ENCODE measurements at regions not wholly inside any gene's neighbourhood (a gene's known extent, or its start where the extent isn't known, plus 50 kb on each side); places are given as distances from the start of the nearest gene placed in this dataset.

DNA sequence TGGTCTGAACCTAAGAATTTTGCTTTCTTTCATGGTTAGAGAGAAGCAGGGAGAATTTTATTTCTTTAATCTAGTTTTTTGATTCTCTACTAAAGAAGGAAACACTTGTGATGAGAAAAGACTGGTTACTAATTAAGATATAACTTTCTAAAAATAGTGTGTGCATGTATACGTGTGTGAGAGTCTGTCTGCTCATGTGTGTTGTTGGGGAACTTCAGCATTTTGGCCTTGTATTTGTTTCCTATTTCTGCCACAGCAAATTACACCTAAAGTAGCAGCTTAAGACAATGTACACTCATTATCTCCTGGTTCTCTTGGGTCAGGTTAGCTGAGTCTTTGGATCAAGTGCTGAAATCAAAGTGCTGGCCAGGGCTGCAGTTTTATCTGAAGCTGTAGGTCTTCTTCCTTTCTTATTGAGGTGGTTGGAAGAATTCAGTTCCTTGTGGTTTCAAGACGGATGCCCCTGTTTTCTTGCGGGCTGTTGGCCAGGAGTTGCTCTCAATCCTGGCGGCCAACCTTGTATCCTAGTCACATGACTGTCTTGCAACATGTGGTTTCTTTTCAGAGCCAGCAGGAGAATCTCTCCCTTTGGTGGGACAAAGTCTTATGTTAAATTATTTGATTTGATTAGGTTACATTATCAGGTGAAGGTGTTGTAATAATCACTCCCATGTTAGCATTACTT, 188.4 kb upstream of the CLNK start:
- no peak overlapping the region for H3K4me3 ChIP-seq (ENCODE audit: low read depth in 1 of 2, low read length in 2 of 2)
- 69 to 77% methylated on average over 4 of the region's 4 CpGs for WGBS, 2 donors
- H3K27me3 ChIP-seq (ENCODE audit: control insufficient read depth in 1 of 2, insufficient read depth in 2 of 2, low read length in 2 of 2), result no peaks in the 10 kb centered on the region
- no peaks in the 10 kb centered on the region for H3K4me1 ChIP-seq (ENCODE audit: control insufficient read depth in 2 of 2, insufficient read depth in 2 of 2, low read length in 1 of 2)
- no peak overlapping the region for H3K27ac ChIP-seq (ENCODE audit: low read depth in 2 of 2, low read length in 1 of 2)
- no peaks in the 10 kb centered on the region for H3K36me3 ChIP-seq (ENCODE audit: control insufficient read depth in 2 of 2, insufficient read depth in 2 of 2, low read length in 1 of 2)
- no peaks in the 10 kb centered on the region for H3K9me3 ChIP-seq (ENCODE audit: control insufficient read depth in 2 of 2, insufficient read depth in 1 of 2, low read depth in 1 of 2, low read length in 1 of 2)

DNA sequence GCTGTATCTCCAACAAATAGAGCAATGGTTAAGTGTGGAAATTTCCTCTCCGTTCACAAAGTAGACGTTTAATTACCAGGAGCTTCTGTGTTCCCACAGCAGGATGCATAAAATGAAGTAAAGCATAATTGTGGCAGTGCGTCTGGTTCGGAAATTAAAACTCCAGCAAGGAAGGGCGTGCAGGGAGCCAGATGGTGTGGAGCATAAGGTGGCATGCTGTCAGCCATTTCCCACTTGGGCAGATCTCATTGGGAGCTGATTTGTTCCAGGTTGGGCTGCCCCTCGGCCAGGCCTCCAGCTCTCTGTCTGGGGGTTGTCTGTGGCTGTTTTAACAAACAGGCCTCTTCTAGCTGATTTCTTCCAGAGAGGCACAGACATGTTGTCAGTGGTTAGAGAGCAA, 182.1 kb upstream of the CLNK start:
- Histone ChIP-seq H3K36me3 (ENCODE audit: control insufficient read depth in 2 of 2, insufficient read depth in 2 of 2, low read length in 1 of 2) (no peaks in the 10 kb centered on the region), H3K27me3 (ENCODE audit: control insufficient read depth in 1 of 2, insufficient read depth in 2 of 2, low read length in 2 of 2) (no peaks in the 10 kb centered on the region), H3K9me3 (ENCODE audit: control insufficient read depth in 2 of 2, insufficient read depth in 1 of 2, low read depth in 1 of 2, low read length in 1 of 2) (no peaks in the 10 kb centered on the region), H3K4me3 (ENCODE audit: low read depth in 1 of 2, low read length in 2 of 2) (no peak overlapping the region), H3K27ac (ENCODE audit: low read depth in 2 of 2, low read length in 1 of 2) (no peak overlapping the region), H3K4me1 (ENCODE audit: control insufficient read depth in 2 of 2, insufficient read depth in 2 of 2, low read length in 1 of 2) (no peaks in the 10 kb centered on the region)
- whole genome bisulfite sequencing, 2 donors, result 64 to 79% methylated on average over 6 of the region's 6 CpGs

DNA sequence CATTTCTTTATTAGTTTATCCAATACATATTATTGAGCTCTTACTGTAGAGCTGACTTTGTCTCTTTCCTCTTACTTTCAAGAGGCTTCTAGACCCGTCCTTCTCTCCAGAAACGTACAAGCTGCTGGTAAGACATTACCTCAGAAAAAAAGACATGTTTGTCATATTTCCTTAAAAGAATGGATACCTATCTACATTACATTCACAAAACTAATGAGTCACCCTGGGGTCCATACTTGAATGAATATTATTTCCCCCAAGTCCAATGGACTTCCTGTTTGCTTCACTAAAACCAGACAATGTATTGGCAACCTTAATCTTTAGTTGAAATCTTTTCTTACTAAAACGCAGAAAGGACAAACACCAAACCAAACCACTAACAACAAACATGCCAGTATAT, 176.5 kb upstream of the CLNK start:
- no peaks in the 10 kb centered on the region for H3K27me3 ChIP-seq (ENCODE audit: control insufficient read depth in 1 of 2, insufficient read depth in 2 of 2, low read length in 2 of 2)
- WGBS, 2 donors, result 46 to 59% methylated on average over 3 of the region's 3 CpGs
- H3K36me3 ChIP-seq (ENCODE audit: control insufficient read depth in 2 of 2, insufficient read depth in 2 of 2, low read length in 1 of 2), result no peaks in the 10 kb centered on the region
- H3K4me1 ChIP-seq (ENCODE audit: control insufficient read depth in 2 of 2, insufficient read depth in 2 of 2, low read length in 1 of 2), result no peaks in the 10 kb centered on the region
- H3K27ac ChIP-seq (ENCODE audit: low read depth in 2 of 2, low read length in 1 of 2), result no peak overlapping the region
- no peaks in the 10 kb centered on the region for H3K9me3 ChIP-seq (ENCODE audit: control insufficient read depth in 2 of 2, insufficient read depth in 1 of 2, low read depth in 1 of 2, low read length in 1 of 2)
- H3K4me3 ChIP-seq (ENCODE audit: low read depth in 1 of 2, low read length in 2 of 2), result no peak overlapping the region

DNA sequence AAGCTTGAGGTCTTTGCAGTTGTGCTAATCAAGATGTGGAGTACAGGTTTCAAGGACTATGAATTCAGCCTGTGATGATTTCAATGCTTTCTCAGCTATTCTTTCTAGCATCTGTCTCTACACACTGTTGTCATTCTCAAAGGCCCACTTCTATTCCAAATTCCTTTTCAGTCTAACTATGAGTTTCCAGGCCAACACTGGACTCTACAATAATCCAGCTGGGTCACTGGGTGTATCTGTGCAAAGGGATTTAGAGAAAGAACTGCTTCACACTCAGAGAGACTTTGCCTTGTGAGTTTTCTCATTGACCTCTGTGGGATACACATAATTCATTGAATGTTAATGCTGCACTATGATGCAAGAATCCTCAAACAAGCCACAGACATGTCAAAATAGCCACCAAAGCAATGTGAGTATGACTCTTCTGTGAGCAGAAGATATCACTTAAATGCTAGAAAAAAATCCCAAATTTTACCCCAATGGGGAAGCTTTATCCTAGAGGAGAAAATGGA, 171.8 kb upstream of the CLNK start:
- Histone ChIP-seq H3K27ac (ENCODE audit: low read depth in 2 of 2, low read length in 1 of 2) (no peak overlapping the region), H3K9me3 (ENCODE audit: control insufficient read depth in 2 of 2, insufficient read depth in 1 of 2, low read depth in 1 of 2, low read length in 1 of 2) (peaks cover 0 to 8% of the 10 kb centered on the region in 2 donors), H3K4me1 (ENCODE audit: control insufficient read depth in 2 of 2, insufficient read depth in 2 of 2, low read length in 1 of 2) (no peaks in the 10 kb centered on the region), H3K27me3 (ENCODE audit: control insufficient read depth in 1 of 2, insufficient read depth in 2 of 2, low read length in 2 of 2) (no peaks in the 10 kb centered on the region), H3K36me3 (ENCODE audit: control insufficient read depth in 2 of 2, insufficient read depth in 2 of 2, low read length in 1 of 2) (no peaks in the 10 kb centered on the region), H3K4me3 (ENCODE audit: low read depth in 1 of 2, low read length in 2 of 2) (no peak overlapping the region)

DNA sequence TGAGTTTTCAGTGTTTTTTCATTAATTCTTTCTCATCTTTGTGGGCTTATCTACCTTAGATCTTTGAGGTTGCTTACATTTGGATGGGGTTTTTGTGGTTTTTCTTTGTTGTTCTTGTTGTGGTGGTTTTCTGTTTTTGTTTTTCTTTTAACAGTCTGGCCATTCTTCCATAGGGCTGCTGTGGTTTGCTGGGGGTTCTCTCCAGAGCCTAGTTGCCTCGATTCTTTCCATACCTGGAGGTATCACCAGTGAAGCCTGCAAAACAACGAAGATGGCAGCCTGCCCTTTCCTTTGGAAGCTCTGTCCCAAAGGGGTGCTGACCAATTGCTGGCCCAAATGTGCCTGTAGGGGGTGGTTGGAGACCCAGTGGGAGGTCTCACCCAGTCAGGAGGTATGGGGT, 168.6 kb upstream of the CLNK start:
- Histone ChIP-seq H3K36me3 (ENCODE audit: control insufficient read depth in 2 of 2, insufficient read depth in 2 of 2, low read length in 1 of 2) (no peaks in the 10 kb centered on the region), H3K4me3 (ENCODE audit: low read depth in 1 of 2, low read length in 2 of 2) (no peak overlapping the region), H3K27me3 (ENCODE audit: control insufficient read depth in 1 of 2, insufficient read depth in 2 of 2, low read length in 2 of 2) (no peaks in the 10 kb centered on the region), H3K27ac (ENCODE audit: low read depth in 2 of 2, low read length in 1 of 2) (no peak overlapping the region), H3K4me1 (ENCODE audit: control insufficient read depth in 2 of 2, insufficient read depth in 2 of 2, low read length in 1 of 2) (no peaks in the 10 kb centered on the region), H3K9me3 (ENCODE audit: control insufficient read depth in 2 of 2, insufficient read depth in 1 of 2, low read depth in 1 of 2, low read length in 1 of 2) (peaks cover 0 to 8% of the 10 kb centered on the region in 2 donors)
- WGBS, 2 donors, result 75% methylated on average over 2 of the region's 2 CpGs

DNA sequence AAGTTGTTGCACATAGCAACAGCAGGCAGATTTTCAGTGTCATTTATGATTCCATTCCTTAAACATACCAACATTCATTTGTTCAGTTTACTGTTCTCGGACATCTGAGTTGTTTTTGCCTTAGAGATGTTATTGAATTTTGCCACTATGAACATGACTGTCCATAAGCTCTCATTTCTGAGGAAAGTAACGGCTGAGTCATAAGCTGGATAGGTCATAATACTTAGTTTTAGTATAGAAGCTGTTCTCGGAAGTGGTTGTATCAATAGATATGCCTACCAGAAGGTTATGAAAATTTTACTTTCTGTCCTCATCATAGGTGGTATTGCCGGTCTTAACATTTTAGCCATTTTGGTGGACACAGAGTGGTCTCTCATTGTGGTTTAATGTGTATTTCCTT, 157.1 kb upstream of the CLNK start:
- Histone ChIP-seq H3K27ac (ENCODE audit: low read depth in 2 of 2, low read length in 1 of 2) (no peak overlapping the region), H3K4me1 (ENCODE audit: control insufficient read depth in 2 of 2, insufficient read depth in 2 of 2, low read length in 1 of 2) (no peaks in the 10 kb centered on the region), H3K4me3 (ENCODE audit: low read depth in 1 of 2, low read length in 2 of 2) (no peak overlapping the region), H3K9me3 (ENCODE audit: control insufficient read depth in 2 of 2, insufficient read depth in 1 of 2, low read depth in 1 of 2, low read length in 1 of 2) (no peaks in the 10 kb centered on the region), H3K36me3 (ENCODE audit: control insufficient read depth in 2 of 2, insufficient read depth in 2 of 2, low read length in 1 of 2) (no peaks in the 10 kb centered on the region), H3K27me3 (ENCODE audit: control insufficient read depth in 1 of 2, insufficient read depth in 2 of 2, low read length in 2 of 2) (no peaks in the 10 kb centered on the region)
- 88 to 90% methylated on average over 4 of the region's 4 CpGs for WGBS, 2 donors

DNA sequence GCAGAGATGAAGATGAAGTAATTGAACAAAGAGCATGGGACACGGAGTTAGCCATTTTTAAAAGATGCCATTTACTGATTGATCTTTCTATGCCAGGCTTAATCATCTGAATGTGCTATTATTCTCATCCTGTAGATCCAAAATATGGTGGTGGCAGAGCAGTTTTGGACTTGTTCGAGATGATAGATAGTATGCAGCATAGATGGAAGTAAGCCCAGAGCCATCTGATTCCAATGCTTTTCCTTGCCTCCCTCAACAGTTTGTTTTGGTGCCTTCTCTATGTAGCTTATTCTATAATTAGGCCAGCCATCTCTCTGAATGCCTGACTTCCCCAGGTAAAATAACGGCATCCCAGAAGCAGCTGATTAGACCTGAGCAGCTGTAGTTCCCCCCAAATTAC, 152.6 kb upstream of the CLNK start:
- Histone ChIP-seq H3K27me3 (ENCODE audit: control insufficient read depth in 1 of 2, insufficient read depth in 2 of 2, low read length in 2 of 2) (no peaks in the 10 kb centered on the region), H3K4me3 (ENCODE audit: low read depth in 1 of 2, low read length in 2 of 2) (no peak overlapping the region), H3K9me3 (ENCODE audit: control insufficient read depth in 2 of 2, insufficient read depth in 1 of 2, low read depth in 1 of 2, low read length in 1 of 2) (no peaks in the 10 kb centered on the region), H3K27ac (ENCODE audit: low read depth in 2 of 2, low read length in 1 of 2) (no peak overlapping the region), H3K36me3 (ENCODE audit: control insufficient read depth in 2 of 2, insufficient read depth in 2 of 2, low read length in 1 of 2) (no peaks in the 10 kb centered on the region), H3K4me1 (ENCODE audit: control insufficient read depth in 2 of 2, insufficient read depth in 2 of 2, low read length in 1 of 2) (no peaks in the 10 kb centered on the region)
- 83 to 88% methylated on average over 3 of the region's 3 CpGs for WGBS, 2 donors

DNA sequence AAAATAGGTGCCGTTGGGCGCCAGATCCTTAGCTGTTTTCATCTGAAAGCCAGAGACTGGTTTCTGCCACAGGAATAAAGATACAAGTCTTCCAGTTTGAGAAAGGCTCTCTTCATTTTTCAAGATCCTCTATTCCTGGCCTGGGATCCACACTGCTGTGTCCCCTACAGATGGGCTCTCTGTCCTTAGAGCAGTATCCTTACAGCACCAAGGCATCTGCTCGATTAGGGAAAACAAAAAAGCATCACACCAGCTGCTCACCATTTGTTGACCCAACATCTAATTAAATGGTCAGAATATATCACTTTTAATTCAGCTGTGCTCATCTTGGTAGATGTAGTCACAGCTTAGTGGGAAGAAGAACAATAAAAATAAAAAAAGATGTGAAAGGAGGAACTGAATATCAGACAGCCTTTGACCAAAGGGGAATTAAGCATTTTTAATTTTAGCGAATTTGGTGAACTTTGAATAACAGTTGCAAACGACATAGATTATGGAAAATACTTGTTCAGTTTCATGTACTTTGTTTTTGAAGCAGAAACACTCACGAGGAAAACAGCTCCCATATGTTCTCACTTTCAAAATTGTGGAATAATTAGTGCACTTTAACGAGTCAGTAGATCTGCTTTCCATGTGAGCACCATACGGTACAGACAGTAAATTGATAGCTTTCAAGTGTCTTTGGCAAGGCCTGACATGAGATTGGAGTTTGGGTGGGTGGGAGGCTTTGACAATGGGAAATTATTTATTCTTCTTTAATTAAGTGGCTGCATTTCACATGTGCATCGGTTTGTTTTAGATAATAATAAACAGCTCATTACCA, 148.4 kb upstream of the CLNK start:
- H3K4me3 ChIP-seq (ENCODE audit: low read depth in 1 of 2, low read length in 2 of 2), result no peak overlapping the region
- H3K9me3 ChIP-seq (ENCODE audit: control insufficient read depth in 2 of 2, insufficient read depth in 1 of 2, low read depth in 1 of 2, low read length in 1 of 2), result no peaks in the 10 kb centered on the region
- no peaks in the 10 kb centered on the region for H3K4me1 ChIP-seq (ENCODE audit: control insufficient read depth in 2 of 2, insufficient read depth in 2 of 2, low read length in 1 of 2)
- no peak overlapping the region for H3K27ac ChIP-seq (ENCODE audit: low read depth in 2 of 2, low read length in 1 of 2)
- H3K36me3 ChIP-seq (ENCODE audit: control insufficient read depth in 2 of 2, insufficient read depth in 2 of 2, low read length in 1 of 2), result no peaks in the 10 kb centered on the region
- no peaks in the 10 kb centered on the region for H3K27me3 ChIP-seq (ENCODE audit: control insufficient read depth in 1 of 2, insufficient read depth in 2 of 2, low read length in 2 of 2)
- 65% methylated on average over 9 of the region's 9 CpGs for WGBS, 2 donors

DNA sequence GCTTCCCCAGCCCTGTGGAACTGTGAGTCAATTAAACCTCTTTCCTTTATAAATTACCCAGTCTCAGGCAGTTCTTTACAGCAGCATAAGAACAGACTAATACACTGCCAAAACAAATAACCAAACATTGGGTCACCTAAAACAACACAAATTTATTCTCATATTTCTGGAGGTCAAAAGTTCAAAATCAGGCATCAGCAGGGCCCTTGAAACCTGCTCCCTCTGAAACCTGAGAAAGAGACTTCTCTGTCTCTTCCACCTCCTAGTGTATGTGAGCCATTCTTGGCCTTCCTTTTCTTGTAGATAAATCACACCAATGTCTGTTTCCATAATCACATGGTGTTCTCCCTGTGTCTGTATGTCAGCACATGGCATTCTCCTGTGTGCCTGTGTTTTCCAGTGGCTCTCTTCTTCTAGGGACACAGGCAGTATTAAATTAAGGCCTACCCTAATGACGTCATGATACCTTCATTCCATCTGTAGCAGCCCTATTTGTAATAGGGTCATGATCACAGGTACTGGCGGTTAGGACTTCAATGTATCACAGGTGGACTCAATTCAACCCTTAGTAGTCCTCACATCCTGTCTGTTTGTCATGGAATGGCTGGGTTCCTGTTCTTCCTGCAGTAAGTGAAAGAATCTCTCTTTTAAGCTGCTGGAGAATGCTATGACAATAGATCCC, 147.3 kb upstream of the CLNK start:
- Histone ChIP-seq H3K27me3 (ENCODE audit: control insufficient read depth in 1 of 2, insufficient read depth in 2 of 2, low read length in 2 of 2) (no peaks in the 10 kb centered on the region), H3K9me3 (ENCODE audit: control insufficient read depth in 2 of 2, insufficient read depth in 1 of 2, low read depth in 1 of 2, low read length in 1 of 2) (no peaks in the 10 kb centered on the region), H3K4me1 (ENCODE audit: control insufficient read depth in 2 of 2, insufficient read depth in 2 of 2, low read length in 1 of 2) (no peaks in the 10 kb centered on the region), H3K4me3 (ENCODE audit: low read depth in 1 of 2, low read length in 2 of 2) (no peak overlapping the region), H3K36me3 (ENCODE audit: control insufficient read depth in 2 of 2, insufficient read depth in 2 of 2, low read length in 1 of 2) (no peaks in the 10 kb centered on the region), H3K27ac (ENCODE audit: low read depth in 2 of 2, low read length in 1 of 2) (no peak overlapping the region)
- WGBS, 2 donors, result 58 to 68% methylated on average over 2 of the region's 2 CpGs

All from esophagus (tissue), 2 donors.